ENCODE measurements at regions not wholly inside any gene's neighbourhood (a gene's known extent, or its start where the extent isn't known, plus 50 kb on each side); places are given as distances from the start of the nearest gene placed in this dataset.

DNA sequence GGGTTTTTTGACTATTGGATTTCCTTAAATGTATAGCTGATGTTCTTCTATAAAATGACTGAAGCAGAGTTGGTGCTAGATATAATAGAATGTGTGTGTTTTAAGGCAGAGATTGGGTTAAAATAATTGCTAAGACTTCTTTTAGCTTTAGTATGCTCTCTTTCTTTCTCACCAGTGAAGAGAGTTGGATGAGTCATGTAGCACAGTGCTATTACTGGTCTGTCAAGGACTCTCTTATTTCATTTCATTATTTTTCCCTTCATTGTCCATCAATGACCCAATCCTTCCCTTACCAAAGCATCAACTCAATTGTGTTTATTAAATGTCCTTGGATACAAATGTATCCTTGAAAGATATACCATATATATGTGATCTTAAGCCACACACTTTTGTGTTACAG, 268.9 kb downstream of the IRS2 start:
- TF ChIP-seq, protein P1, sequence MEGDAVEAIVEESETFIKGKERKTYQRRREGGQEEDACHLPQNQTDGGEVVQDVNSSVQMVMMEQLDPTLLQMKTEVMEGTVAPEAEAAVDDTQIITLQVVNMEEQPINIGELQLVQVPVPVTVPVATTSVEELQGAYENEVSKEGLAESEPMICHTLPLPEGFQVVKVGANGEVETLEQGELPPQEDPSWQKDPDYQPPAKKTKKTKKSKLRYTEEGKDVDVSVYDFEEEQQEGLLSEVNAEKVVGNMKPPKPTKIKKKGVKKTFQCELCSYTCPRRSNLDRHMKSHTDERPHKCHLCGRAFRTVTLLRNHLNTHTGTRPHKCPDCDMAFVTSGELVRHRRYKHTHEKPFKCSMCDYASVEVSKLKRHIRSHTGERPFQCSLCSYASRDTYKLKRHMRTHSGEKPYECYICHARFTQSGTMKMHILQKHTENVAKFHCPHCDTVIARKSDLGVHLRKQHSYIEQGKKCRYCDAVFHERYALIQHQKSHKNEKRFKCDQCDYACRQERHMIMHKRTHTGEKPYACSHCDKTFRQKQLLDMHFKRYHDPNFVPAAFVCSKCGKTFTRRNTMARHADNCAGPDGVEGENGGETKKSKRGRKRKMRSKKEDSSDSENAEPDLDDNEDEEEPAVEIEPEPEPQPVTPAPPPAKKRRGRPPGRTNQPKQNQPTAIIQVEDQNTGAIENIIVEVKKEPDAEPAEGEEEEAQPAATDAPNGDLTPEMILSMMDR (optimal IDR thresholded peaks at IDR 0.05 in 1 of 3, IDR thresholded peaks at IDR 0.05 in 1 of 3, conservative IDR thresholded peaks at IDR 0.05 in 1 of 3; ENCODE audit: extremely low read depth in 1 of 3, insufficient read depth in 2 of 3, low read length in 3 of 3): no peak
- no peak for TF ChIP-seq EZH2 (IDR thresholded peaks at IDR 0.05; ENCODE audit: low read length)
